IgD-negative memory B cell (primary cell): ENCODE measurements at regions not wholly inside any gene's neighbourhood (a gene's known extent, or its start where the extent isn't known, plus 50 kb on each side); places are given as distances from the start of the nearest gene placed in this dataset.
"Not testable (repeated sequence)": the region's sequence is repeated elsewhere in the genome, so short reads cannot be mapped to it uniquely, and the experiment has no call there.

Source experiments
- H3K27ac Mint-ChIP-seq, 3 donors: one replicate each; pipeline ENCODE4 v1.8.0; 2020 to 2022; ENCODE audit warnings: mild to moderate bottlenecking in 3 of 3, mixed read lengths in 3 of 3, moderate library complexity in 1 of 3
- H3K27me3 Mint-ChIP-seq: one replicate; pipeline ENCODE4 v1.8.0; 2021; ENCODE audit warnings: mixed read lengths
- H3K36me3 Mint-ChIP-seq: one replicate; pipeline ENCODE4 v1.8.0; 2020; ENCODE audit warnings: mild to moderate bottlenecking, mixed read lengths
- H3K4me1 Mint-ChIP-seq, 3 donors: one replicate each; pipeline ENCODE4 v1.8.0; 2020 to 2022; ENCODE audit warnings: mixed read lengths in 3 of 3, mild to moderate bottlenecking in 1 of 3
- H3K4me3 Mint-ChIP-seq, 4 donors: one replicate each; pipeline ENCODE4 v1.8.0; 2020 to 2022; ENCODE audit warnings: mild to moderate bottlenecking in 4 of 4, mixed read lengths in 4 of 4, moderate library complexity in 3 of 4
- H3K9me3 Mint-ChIP-seq, 3 donors: one replicate each; pipeline ENCODE4 v1.8.0; 2020 to 2021; ENCODE audit warnings: mixed read lengths in 3 of 3, mild to moderate bottlenecking in 1 of 3

- H3K4me1 Mint-ChIP-seq = no peaks in the 10 kb centered on the region
- H3K9me3 Mint-ChIP-seq = peaks cover 0 to 3% (median 0%) of the 10 kb centered on the region in 3 donors
- peaks cover 2% of the 10 kb centered on the region for H3K36me3 Mint-ChIP-seq
- H3K27me3 Mint-ChIP-seq = no peaks in the 10 kb centered on the region
- H3K4me3 Mint-ChIP-seq = no peak overlapping the region
- no peak overlapping the region for H3K27ac Mint-ChIP-seq
Measured at GRCh38 chr7:88576720-88577119, 182.8 kb upstream of the ZNF804B start.

GRCh38 chr7:88566162-88566729 lies 193.3 kb upstream of the ZNF804B start:
- no peak overlapping the region for H3K27ac Mint-ChIP-seq
- H3K27me3 Mint-ChIP-seq = no peaks in the 10 kb centered on the region
- H3K9me3 Mint-ChIP-seq = peaks cover 0 to 3% (median 3%) of the 10 kb centered on the region in 3 donors
- H3K36me3 Mint-ChIP-seq = no peaks in the 10 kb centered on the region
- no peak overlapping the region for H3K4me3 Mint-ChIP-seq
- no peaks in the 10 kb centered on the region for H3K4me1 Mint-ChIP-seq

- peaks cover 0 to 3% (median under 1%) of the 10 kb centered on the region in 3 donors for H3K9me3 Mint-ChIP-seq
- H3K27ac Mint-ChIP-seq = no peak overlapping the region
- no peak overlapping the region for H3K4me3 Mint-ChIP-seq
- no peaks in the 10 kb centered on the region for H3K36me3 Mint-ChIP-seq
- H3K27me3 Mint-ChIP-seq = no peaks in the 10 kb centered on the region
- no peaks in the 10 kb centered on the region for H3K4me1 Mint-ChIP-seq
Measured at GRCh38 chr7:88565401-88565800, 194.1 kb upstream of the ZNF804B start.

DNA sequence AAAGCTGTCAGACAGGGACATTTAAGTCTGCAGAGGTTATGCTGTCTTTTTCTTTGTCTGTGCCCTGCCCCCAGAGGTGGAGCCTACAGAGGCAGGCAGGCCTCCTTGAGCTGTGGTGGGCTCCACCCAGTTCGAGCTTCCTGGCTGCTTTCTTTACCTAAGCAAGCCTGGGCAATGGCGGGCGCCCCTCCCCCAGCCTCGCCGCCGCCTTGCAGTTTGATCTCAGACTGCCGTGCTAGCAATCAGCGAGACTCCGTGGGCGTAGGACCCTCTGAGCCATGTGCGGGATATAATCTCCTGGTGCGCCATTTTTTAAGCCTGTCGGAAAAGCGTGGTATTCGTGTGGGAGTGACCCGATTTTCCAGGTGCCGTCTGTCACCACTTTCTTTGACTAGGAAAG lies 203.1 kb upstream of the ZNF804B start:
- H3K36me3 Mint-ChIP-seq, H3K27me3 Mint-ChIP-seq, H3K4me1 Mint-ChIP-seq, H3K27ac Mint-ChIP-seq, H3K9me3 Mint-ChIP-seq, H3K4me3 Mint-ChIP-seq: not testable (repeated sequence)

DNA sequence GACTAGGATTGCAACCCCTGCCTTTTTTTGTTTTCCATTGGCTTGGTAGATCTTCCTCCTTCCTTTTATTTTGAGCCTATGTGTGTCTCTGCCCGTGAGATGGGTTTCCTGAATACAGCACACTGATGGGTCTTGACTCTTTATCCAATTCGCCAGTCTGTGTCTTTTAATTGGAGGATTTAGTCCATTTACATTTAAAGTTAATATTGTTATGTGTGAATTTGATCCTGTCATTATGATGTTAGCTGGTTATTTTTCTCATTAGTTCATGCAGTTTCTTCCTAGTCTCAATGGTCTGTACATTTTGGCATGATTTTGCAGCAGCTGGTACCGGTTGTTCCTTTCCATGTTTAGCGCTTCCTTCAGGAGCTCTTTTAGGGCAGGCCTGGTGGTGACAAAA lies 204.7 kb upstream of the ZNF804B start:
- H3K36me3 Mint-ChIP-seq, H3K4me1 Mint-ChIP-seq, H3K27me3 Mint-ChIP-seq, H3K9me3 Mint-ChIP-seq, H3K27ac Mint-ChIP-seq, H3K4me3 Mint-ChIP-seq: not testable (repeated sequence)

GRCh38 chr7:88548399-88548798 lies 211.1 kb upstream of the ZNF804B start:
- no peaks in the 10 kb centered on the region for H3K27me3 Mint-ChIP-seq
- H3K4me3 Mint-ChIP-seq = no peak overlapping the region

DNA sequence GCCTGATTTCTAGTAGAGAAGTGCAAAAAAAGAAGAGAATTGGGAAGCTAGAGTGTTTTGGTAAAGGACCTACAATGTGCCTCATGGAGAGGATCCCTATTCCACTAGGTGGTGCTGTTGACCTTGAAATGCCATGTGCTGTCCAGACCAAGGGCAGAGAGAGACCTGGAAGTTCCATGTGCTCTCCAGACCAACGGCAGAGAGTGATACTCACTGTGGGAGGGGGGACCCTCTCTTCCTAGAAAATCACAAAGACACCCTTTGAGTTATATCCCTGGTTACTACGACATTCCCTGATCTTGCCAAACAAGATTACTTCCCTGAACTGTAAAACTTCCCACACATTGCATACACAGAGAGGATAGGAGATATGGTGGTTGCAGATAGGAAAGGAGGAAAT lies 212.7 kb upstream of the ZNF804B start:
- H3K9me3 Mint-ChIP-seq = peaks cover 2 to 16% (median 8%) of the 10 kb centered on the region in 3 donors
- no peaks in the 10 kb centered on the region for H3K36me3 Mint-ChIP-seq
- H3K4me1 Mint-ChIP-seq = peaks cover 0 to 2% (median 0%) of the 10 kb centered on the region in 3 donors
- H3K27ac Mint-ChIP-seq = no peak overlapping the region
- H3K27me3 Mint-ChIP-seq = no peaks in the 10 kb centered on the region
- H3K4me3 Mint-ChIP-seq = peak overlapping the region in 1 of 4 donors; percentile 1

More at GRCh38 chr7:88548399-88548798, 211.1 kb upstream of the ZNF804B start:
- Mint-ChIP-seq H3K27ac (no peak overlapping the region), H3K36me3 (no peaks in the 10 kb centered on the region), H3K9me3 (peaks cover 2 to 16% (median 8%) of the 10 kb centered on the region in 3 donors), H3K4me1 (peaks cover 0 to 2% (median 0%) of the 10 kb centered on the region in 3 donors)

- peaks cover 2 to 16% (median 8%) of the 10 kb centered on the region in 3 donors for H3K9me3 Mint-ChIP-seq
- H3K4me3 Mint-ChIP-seq = no peak overlapping the region
- no peaks in the 10 kb centered on the region for H3K36me3 Mint-ChIP-seq
- H3K27ac Mint-ChIP-seq = no peak overlapping the region
- peaks cover 0 to 2% (median 0%) of the 10 kb centered on the region in 3 donors for H3K4me1 Mint-ChIP-seq
- H3K27me3 Mint-ChIP-seq = no peaks in the 10 kb centered on the region
Measured at GRCh38 chr7:88545663-88546062, 213.8 kb upstream of the ZNF804B start.

GRCh38 chr7:88540012-88540411 lies 219.5 kb upstream of the ZNF804B start:
- peaks cover 3 to 17% (median 5%) of the 10 kb centered on the region in 3 donors for H3K9me3 Mint-ChIP-seq
- no peaks in the 10 kb centered on the region for H3K27me3 Mint-ChIP-seq
- no peak overlapping the region for H3K4me3 Mint-ChIP-seq
- H3K36me3 Mint-ChIP-seq = no peaks in the 10 kb centered on the region
- H3K27ac Mint-ChIP-seq = no peak overlapping the region
- H3K4me1 Mint-ChIP-seq = no peaks in the 10 kb centered on the region

DNA sequence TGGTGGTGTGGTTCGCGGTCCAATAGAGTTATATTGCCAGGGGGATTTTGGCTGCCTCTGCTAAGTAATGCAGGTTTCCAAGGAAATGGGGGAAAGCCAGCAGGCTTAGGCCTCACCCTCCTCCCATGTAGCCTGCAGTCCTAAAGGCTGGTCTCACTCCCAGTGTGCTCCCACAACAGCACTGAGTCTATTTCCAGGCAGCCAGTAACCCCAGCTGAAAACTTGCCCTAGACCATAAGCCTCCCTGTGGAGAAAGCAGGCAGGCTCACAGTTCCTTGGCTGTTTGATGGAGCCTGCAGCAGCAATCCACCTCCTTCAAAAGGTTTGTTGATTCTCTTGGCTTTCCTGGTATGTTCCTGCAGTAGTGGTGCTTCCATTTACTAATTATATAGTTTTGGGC lies 220.0 kb upstream of the ZNF804B start:
- no peak overlapping the region for H3K4me3 Mint-ChIP-seq
- H3K27ac Mint-ChIP-seq = no peak overlapping the region
- H3K36me3 Mint-ChIP-seq = no peaks in the 10 kb centered on the region
- H3K9me3 Mint-ChIP-seq = peaks cover 3 to 17% (median 5%) of the 10 kb centered on the region in 3 donors
- no peaks in the 10 kb centered on the region for H3K4me1 Mint-ChIP-seq
- no peaks in the 10 kb centered on the region for H3K27me3 Mint-ChIP-seq

DNA sequence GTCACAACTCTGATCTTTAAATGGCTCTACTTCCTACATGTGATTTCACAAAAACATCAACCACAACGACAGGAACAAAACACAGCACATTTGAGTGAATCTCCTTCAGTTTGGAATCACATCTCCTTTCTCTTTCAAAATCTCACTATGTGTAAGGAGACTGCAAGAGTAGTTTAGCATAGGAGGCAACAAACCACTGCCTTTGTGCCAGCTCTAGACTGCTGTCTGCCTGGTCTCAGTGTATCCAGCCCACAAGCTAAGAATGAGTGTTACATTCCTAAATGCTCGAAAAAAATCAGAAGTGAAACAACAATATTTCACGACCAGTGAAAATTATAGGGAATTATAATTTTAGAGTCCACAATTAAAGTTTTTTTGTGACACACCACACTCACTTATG lies 217.0 kb upstream of the STEAP4 start:
- no peaks in the 10 kb centered on the region for H3K27me3 Mint-ChIP-seq
- H3K27ac Mint-ChIP-seq = no peak overlapping the region
- H3K9me3 Mint-ChIP-seq = peaks cover 1 to 4% (median 3%) of the 10 kb centered on the region in 3 donors
- no peaks in the 10 kb centered on the region for H3K4me1 Mint-ChIP-seq
- no peak overlapping the region for H3K4me3 Mint-ChIP-seq
- H3K36me3 Mint-ChIP-seq = no peaks in the 10 kb centered on the region

- Mint-ChIP-seq H3K27ac (peak overlapping the region in 1 of 3 donors; percentile 25), H3K36me3 (no peaks in the 10 kb centered on the region), H3K4me3 (no peak overlapping the region), H3K9me3 (peaks cover 1 to 4% (median 3%) of the 10 kb centered on the region in 3 donors), H3K27me3 (no peaks in the 10 kb centered on the region), H3K4me1 (no peaks in the 10 kb centered on the region)
Measured at GRCh38 chr7:88522771-88523293, 216.1 kb upstream of the STEAP4 start.

GRCh38 chr7:88516429-88516828 lies 209.7 kb upstream of the STEAP4 start:
- no peak overlapping the region for H3K4me3 Mint-ChIP-seq
- no peaks in the 10 kb centered on the region for H3K36me3 Mint-ChIP-seq
- no peaks in the 10 kb centered on the region for H3K27me3 Mint-ChIP-seq
- H3K9me3 Mint-ChIP-seq = no peaks in the 10 kb centered on the region
- H3K4me1 Mint-ChIP-seq = no peaks in the 10 kb centered on the region
- H3K27ac Mint-ChIP-seq = no peak overlapping the region

DNA sequence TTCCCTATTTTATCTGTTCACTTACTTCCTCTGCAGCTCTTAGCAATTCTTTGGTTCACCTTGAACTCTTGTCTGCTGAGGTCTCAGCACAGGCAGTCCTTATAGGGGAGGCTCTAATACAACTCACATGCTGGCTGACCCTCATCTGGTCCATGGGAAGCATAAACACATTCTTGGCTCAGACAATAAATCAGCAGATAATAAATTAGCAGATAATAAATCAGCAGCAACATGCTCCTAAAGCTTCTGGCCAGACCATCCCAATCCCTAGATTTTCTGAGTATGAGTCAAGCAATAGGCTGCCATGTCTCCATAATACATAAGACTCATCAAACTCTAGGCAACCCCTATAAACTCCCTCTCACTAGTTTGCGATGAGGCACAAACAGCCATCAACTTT lies 208.6 kb upstream of the STEAP4 start:
- Mint-ChIP-seq H3K27ac (no peak overlapping the region), H3K4me3 (no peak overlapping the region), H3K36me3 (no peaks in the 10 kb centered on the region), H3K4me1 (no peaks in the 10 kb centered on the region), H3K9me3 (peaks cover 0 to 2% (median 0%) of the 10 kb centered on the region in 3 donors), H3K27me3 (no peaks in the 10 kb centered on the region)

GRCh38 chr7:88509341-88509740 lies 202.6 kb upstream of the STEAP4 start:
- H3K36me3 Mint-ChIP-seq = no peaks in the 10 kb centered on the region
- H3K27me3 Mint-ChIP-seq = peaks cover 1% of the 10 kb centered on the region
- H3K27ac Mint-ChIP-seq = no peak overlapping the region
- H3K4me1 Mint-ChIP-seq = no peaks in the 10 kb centered on the region
- peaks cover 0 to 4% (median 0%) of the 10 kb centered on the region in 3 donors for H3K9me3 Mint-ChIP-seq
- no peak overlapping the region for H3K4me3 Mint-ChIP-seq

GRCh38 chr7:88500131-88500530 lies 193.4 kb upstream of the STEAP4 start:
- Mint-ChIP-seq H3K9me3 (peaks cover 0 to 6% (median 0%) of the 10 kb centered on the region in 3 donors), H3K27me3 (no peaks in the 10 kb centered on the region), H3K27ac (no peak overlapping the region), H3K36me3 (no peaks in the 10 kb centered on the region), H3K4me1 (no peaks in the 10 kb centered on the region), H3K4me3 (no peak overlapping the region)
